RWPE1 (cell line): ENCODE measurements at regions not wholly inside any gene's neighbourhood (a gene's known extent, or its start where the extent isn't known, plus 50 kb on each side); places are given as distances from the start of the nearest gene placed in this dataset.

Experiments
- CTCF ChIA-PET: fragments of 350-600 bp; sonication (Branson Sonifier 250); formaldehyde crosslinking; extraction: SDS; loops from one replicate; lab custom pipeline; 2021; lab: Yijun Ruan, JAX
- POLR2A ChIA-PET: fragments of 400-600 bp; formaldehyde crosslinking; extraction: SDS; loops from one replicate; lab custom pipeline; 2020; ENCODE audit warnings: antibody characterized with exemption; ENCODE audit not compliant: low non-redundant PET; lab: Yijun Ruan, JAX
- DNase-seq: peaks from one replicate; pipeline ENCODE4 v3.0.0; 2012; ENCODE audit warnings: low spot score
- H3K27ac ChIP-seq: fragments of 450-650 bp; 2 replicates; pipeline ENCODE4 v1.5.1; 2017
- CTCF ChIP-seq: fragments of 450-650 bp; conservative IDR thresholded peaks from 2 replicates; pipeline ENCODE4 v1.5.1; 2017; ENCODE audit warnings: low read depth, mild to moderate bottlenecking

- TF ChIP-seq CTCF, result no peak
- H3K27ac ChIP-seq, result no peak overlapping the region
- ChIA-PET POLR2A (no interaction called here), CTCF (no interaction called here)
- no peak for DNase-seq
These were observed 350.0 kb downstream of the CD83 start for GRCh38 chr6:14467591-14467990.

GRCh38 chr6:14468647-14469321, 351.2 kb downstream of the CD83 start:
- H3K27ac ChIP-seq, result no peak overlapping the region
- no peak for TF ChIP-seq CTCF
- CTCF ChIA-PET, result no interaction called here
- POLR2A ChIA-PET, result no interaction called here
- DNase-seq, result no peak

- POLR2A ChIA-PET, result no interaction called here
- CTCF ChIA-PET, result no interaction called here
- no peak overlapping the region for H3K27ac ChIP-seq
- no peak for DNase-seq
- no peak for TF ChIP-seq CTCF
These were observed 352.5 kb downstream of the CD83 start for GRCh38 chr6:14470101-14470500.

GRCh38 chr6:14470671-14471070, 353.1 kb downstream of the CD83 start:
- ChIA-PET POLR2A (no interaction called here), CTCF (no interaction called here)
- no peak for TF ChIP-seq CTCF
- no peak overlapping the region for H3K27ac ChIP-seq
- DNase-seq, result no peak

- CTCF ChIA-PET, result interaction anchor here (0.6 kb wide), 1 partner anchor 43 kb away, joined by 3 read pairs; no protein-coding TSS in a partner anchor
- POLR2A ChIA-PET, result no interaction called here
These were observed 354.8 kb downstream of the CD83 start for GRCh38 chr6:14472255-14472985.

GRCh38 chr6:14472986-14473337, 355.4 kb downstream of the CD83 start:
- TF ChIP-seq CTCF, result no peak
- POLR2A ChIA-PET, result no interaction called here
- no peak for DNase-seq
- CTCF ChIA-PET, result no interaction called here
- H3K27ac ChIP-seq, result no peak overlapping the region

More at GRCh38 chr6:14472255-14472985, 354.8 kb downstream of the CD83 start:
- no peak for DNase-seq
- no peak overlapping the region for H3K27ac ChIP-seq
- no peak for TF ChIP-seq CTCF
